Anterior cingulate cortex (tissue), 58 donors: ENCODE measurements at regions not wholly inside any gene's neighbourhood (a gene's known extent, or its start where the extent isn't known, plus 50 kb on each side); places are given as distances from the start of the nearest gene placed in this dataset.
A peak's percentile ranks its signal among the peaks of the same experiment; 100 is the strongest.

Experiments
- DNase-seq, 58 donors: peaks; one replicate each; lab custom pipeline; 2025; lab: John Stamatoyannopoulos, UW

- DNase-seq: no peak
These were observed 337.7 kb upstream of the ZNF32 start for GRCh38 chr10:43986374-43986773.

- DNase-seq: no peak
These were observed 337.3 kb upstream of the ZNF32 start for GRCh38 chr10:43985941-43986340.

GRCh38 chr10:43983856-43984271, 335.2 kb upstream of the ZNF32 start:
- no peak for DNase-seq

GRCh38 chr10:43983405-43983804, 334.7 kb upstream of the ZNF32 start:
- DNase-seq: no peak

GRCh38 chr10:43982250-43982649, 333.6 kb upstream of the ZNF32 start:
- DNase-seq: no peak

GRCh38 chr10:43981696-43982095, 333.0 kb upstream of the ZNF32 start:
- DNase-seq: no peak

GRCh38 chr10:43981232-43981631, 332.6 kb upstream of the ZNF32 start:
- DNase-seq: no peak

- DNase-seq: no peak
These were observed 332.0 kb upstream of the ZNF32 start for GRCh38 chr10:43980715-43981114.

- DNase-seq: no peak
These were observed 331.6 kb upstream of the ZNF32 start for GRCh38 chr10:43980313-43980712.

GRCh38 chr10:43979551-43979950, 330.9 kb upstream of the ZNF32 start:
- DNase-seq: no peak

GRCh38 chr10:43978936-43979335, 330.3 kb upstream of the ZNF32 start:
- no peak for DNase-seq

- DNase-seq: no peak
These were observed 329.4 kb upstream of the ZNF32 start for GRCh38 chr10:43978091-43978490.

GRCh38 chr10:43976292-43976691, 327.6 kb upstream of the ZNF32 start:
- DNase-seq: no peak

- DNase-seq: no peak
These were observed 325.1 kb upstream of the ZNF32 start for GRCh38 chr10:43973801-43974200.

- DNase-seq: no peak
These were observed 324.4 kb upstream of the ZNF32 start for GRCh38 chr10:43972976-43973647.

GRCh38 chr10:43971981-43972380, 323.3 kb upstream of the ZNF32 start:
- no peak for DNase-seq

GRCh38 chr10:43971306-43971705, 322.6 kb upstream of the ZNF32 start:
- no peak for DNase-seq

GRCh38 chr10:43970717-43971116, 322.0 kb upstream of the ZNF32 start:
- DNase-seq: peak in 1 of 58 donors; percentile 9

- no peak for DNase-seq
These were observed 321.5 kb upstream of the ZNF32 start for GRCh38 chr10:43970018-43970698.

- DNase-seq: no peak
These were observed 320.8 kb upstream of the ZNF32 start for GRCh38 chr10:43969506-43969905.

GRCh38 chr10:43968961-43969360, 320.3 kb upstream of the ZNF32 start:
- DNase-seq: no peak

- DNase-seq: no peak
These were observed 319.4 kb upstream of the ZNF32 start for GRCh38 chr10:43968076-43968475.
